NCI-H1436 (cell line): ENCODE measurements at regions not wholly inside any gene's neighbourhood (a gene's known extent, or its start where the extent isn't known, plus 50 kb on each side); places are given as distances from the start of the nearest gene placed in this dataset.

Experiments
- DNase-seq: peaks from one replicate; lab custom pipeline; 2025; lab: John Stamatoyannopoulos, UW

- DNase-seq: no peak
Observed at GRCh38 chr3:71924721-71925120, 139.8 kb upstream of the PROK2 start.

- no peak for DNase-seq
Observed at GRCh38 chr3:71921036-71921435, 136.1 kb upstream of the PROK2 start.

- no peak for DNase-seq
Observed at GRCh38 chr3:71919572-71919971, 134.6 kb upstream of the PROK2 start.

- DNase-seq: no peak
Observed at GRCh38 chr3:71917545-71917944, 132.6 kb upstream of the PROK2 start.

GRCh38 chr3:71916747-71917369 is 131.9 kb upstream of the PROK2 start:
- no peak for DNase-seq

- DNase-seq: no peak
Observed at GRCh38 chr3:71912839-71913495, 128.0 kb upstream of the PROK2 start.

- DNase-seq: no peak
Observed at GRCh38 chr3:71910108-71910507, 125.2 kb upstream of the PROK2 start.

GRCh38 chr3:71907996-71908395 is 123.0 kb upstream of the PROK2 start:
- DNase-seq: no peak

GRCh38 chr3:71906976-71907375 is 122.0 kb upstream of the PROK2 start:
- no peak for DNase-seq

- DNase-seq: no peak
Observed at GRCh38 chr3:71905426-71905825, 120.5 kb upstream of the PROK2 start.

- DNase-seq: no peak
Observed at GRCh38 chr3:71903936-71904335, 119.0 kb upstream of the PROK2 start.

- DNase-seq: no peak
Observed at GRCh38 chr3:71903112-71903495, 118.2 kb upstream of the PROK2 start.

GRCh38 chr3:71902258-71903111 is 117.5 kb upstream of the PROK2 start:
- DNase-seq: no peak

- no peak for DNase-seq
Observed at GRCh38 chr3:71901645-71902044, 116.7 kb upstream of the PROK2 start.

- no peak for DNase-seq
Observed at GRCh38 chr3:71900057-71900456, 115.1 kb upstream of the PROK2 start.

GRCh38 chr3:71896751-71897150 is 111.8 kb upstream of the PROK2 start:
- no peak for DNase-seq

GRCh38 chr3:71893702-71894479 is 108.9 kb upstream of the PROK2 start:
- DNase-seq: no peak

- DNase-seq: no peak
Observed at GRCh38 chr3:71893122-71893521, 108.2 kb upstream of the PROK2 start.

- no peak for DNase-seq
Observed at GRCh38 chr3:71891483-71891882, 106.5 kb upstream of the PROK2 start.

- no peak for DNase-seq
Observed at GRCh38 chr3:71890356-71890931, 105.5 kb upstream of the PROK2 start.

- no peak for DNase-seq
Observed at GRCh38 chr3:71887256-71887655, 102.3 kb upstream of the PROK2 start.

GRCh38 chr3:71885006-71885405 is 100.1 kb upstream of the PROK2 start:
- DNase-seq: no peak
